Activated CD8-positive, alpha-beta memory T cell treated with anti-CD3 and anti-CD28 coated beads, Interleukin-2, amount 10 ng/mL, durations not matched to agents 7 days and 5 days (primary cell): ENCODE measurements at regions not wholly inside any gene's neighbourhood (a gene's known extent, or its start where the extent isn't known, plus 50 kb on each side); places are given as distances from the start of the nearest gene placed in this dataset.

ENCODE experiments used
- ATAC-seq: fragments of 150-1000 bp; cut with Tn5 transposase; one replicate; pipeline ENCODE4 v1.10.0; 2021; ENCODE audit warnings: moderate library complexity
- CTCF ChIA-PET: fragments of 350-600 bp; sonication (Branson Sonifier 250); formaldehyde crosslinking; loops from one replicate; lab custom pipeline; 2021; ENCODE audit warnings: antibody characterized with exemption; lab: Charles Lee
- DNase-seq: peaks from one replicate; pipeline ENCODE4 v3.0.0-alpha.2; 2020
- H3K27ac Mint-ChIP-seq: one replicate; pipeline ENCODE4 v1.8.0; 2021; ENCODE audit warnings: mild to moderate bottlenecking, mixed read lengths
- H3K27me3 Mint-ChIP-seq: one replicate; pipeline ENCODE4 v1.8.0; 2021; ENCODE audit warnings: mixed read lengths
- H3K36me3 Mint-ChIP-seq: one replicate; pipeline ENCODE4 v1.8.0; 2021; ENCODE audit warnings: mild to moderate bottlenecking, mixed read lengths
- H3K4me1 Mint-ChIP-seq: one replicate; pipeline ENCODE4 v1.8.0; 2021; ENCODE audit warnings: mixed read lengths
- H3K4me3 Mint-ChIP-seq: one replicate; pipeline ENCODE4 v1.8.0; 2021; ENCODE audit warnings: mild to moderate bottlenecking, moderate library complexity, mixed read lengths
- H3K9me3 Mint-ChIP-seq: one replicate; pipeline ENCODE4 v1.8.0; 2022; ENCODE audit warnings: low read depth, mixed read lengths

DNA sequence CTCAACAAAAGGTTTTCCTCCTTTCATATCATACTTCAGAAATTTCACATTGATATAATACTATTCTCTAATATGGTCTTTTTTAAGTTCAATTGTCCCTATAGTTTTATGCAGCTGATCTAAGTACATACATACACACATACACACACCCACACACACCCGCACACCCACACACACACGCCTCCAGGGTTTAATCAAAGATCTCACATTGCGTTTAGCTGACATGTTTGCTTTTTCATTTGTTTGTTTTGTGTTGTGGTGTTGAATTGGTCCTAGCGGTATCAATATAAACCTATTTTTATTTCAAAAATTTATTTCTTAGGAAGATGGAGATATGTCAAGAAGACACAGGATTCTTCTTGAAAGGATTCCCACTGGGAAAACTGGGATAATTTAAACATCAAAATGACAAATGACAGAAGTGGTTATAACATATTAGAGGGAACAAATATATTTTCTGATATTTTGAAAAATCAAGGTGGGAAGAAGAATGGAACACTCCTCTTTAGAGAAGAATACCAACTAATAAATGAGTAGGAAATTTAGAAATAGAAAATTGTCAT, 434.9 kb upstream of the SLC30A5 start:
- Mint-ChIP-seq H3K9me3 (no peaks in the 10 kb centered on the region), H3K36me3 (no peaks in the 10 kb centered on the region), H3K27ac (no peak overlapping the region), H3K27me3 (no peaks in the 10 kb centered on the region), H3K4me1 (no peaks in the 10 kb centered on the region), H3K4me3 (no peak overlapping the region)
- DNase-seq (no peak), ATAC-seq (no peak)
- CTCF ChIA-PET = no interaction called here

DNA sequence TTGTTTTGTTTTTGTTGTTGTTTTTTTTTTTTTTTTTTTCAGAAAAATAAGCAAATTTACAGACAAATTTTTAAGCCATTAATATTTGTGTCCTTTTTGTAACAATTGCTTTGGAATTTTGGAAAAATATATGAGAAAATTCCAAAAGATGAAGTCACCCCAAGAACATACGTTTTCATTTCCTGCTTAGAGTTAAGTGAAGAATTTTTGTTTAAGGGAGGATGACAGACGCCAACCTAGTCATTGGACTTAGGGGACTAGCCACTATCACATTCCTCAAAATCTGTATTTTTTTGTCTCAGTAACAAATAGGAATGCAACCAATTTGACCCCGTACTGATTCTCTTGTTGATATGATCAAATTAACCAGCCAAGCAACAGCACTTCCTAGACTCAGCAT, 433.9 kb upstream of the SLC30A5 start:
- H3K4me3 Mint-ChIP-seq = no peak overlapping the region

DNA sequence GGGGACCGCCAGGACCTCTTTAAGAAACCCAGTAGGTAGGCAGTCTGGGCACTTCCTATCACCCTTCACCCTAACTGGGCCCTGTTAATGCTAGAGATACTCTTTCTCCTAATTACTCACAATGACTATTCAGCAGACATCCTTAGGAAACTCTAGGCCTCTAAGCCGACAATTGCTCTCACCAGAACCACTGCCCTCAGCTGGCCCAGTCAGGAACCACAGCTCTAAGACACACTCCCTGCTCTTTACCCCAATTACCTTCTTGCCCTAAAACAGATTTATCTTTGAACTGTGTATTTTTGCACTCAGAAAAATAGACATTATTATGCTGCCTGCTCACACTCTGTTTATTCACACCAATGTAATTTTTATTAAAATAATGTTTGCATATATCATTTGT, 432.6 kb upstream of the SLC30A5 start:
- no peak overlapping the region for H3K27ac Mint-ChIP-seq
- no peaks in the 10 kb centered on the region for H3K9me3 Mint-ChIP-seq
- CTCF ChIA-PET = no interaction called here
- no peaks in the 10 kb centered on the region for H3K36me3 Mint-ChIP-seq
- no peaks in the 10 kb centered on the region for H3K27me3 Mint-ChIP-seq
- no peaks in the 10 kb centered on the region for H3K4me1 Mint-ChIP-seq
- no peak overlapping the region for H3K4me3 Mint-ChIP-seq
- no peak for ATAC-seq
- DNase-seq = no peak

More for the DNA sequence above, 433.9 kb upstream of the SLC30A5 start:
- no peaks in the 10 kb centered on the region for H3K27me3 Mint-ChIP-seq
- no peaks in the 10 kb centered on the region for H3K36me3 Mint-ChIP-seq
- DNase-seq (no peak), ATAC-seq (no peak)
- H3K27ac Mint-ChIP-seq = no peak overlapping the region
- H3K9me3 Mint-ChIP-seq = no peaks in the 10 kb centered on the region
- CTCF ChIA-PET = interaction anchor here (1.4 kb wide), 1 partner anchor 373 kb away, joined by 3 read pairs; no protein-coding TSS in a partner anchor
- H3K4me1 Mint-ChIP-seq = no peaks in the 10 kb centered on the region

DNA sequence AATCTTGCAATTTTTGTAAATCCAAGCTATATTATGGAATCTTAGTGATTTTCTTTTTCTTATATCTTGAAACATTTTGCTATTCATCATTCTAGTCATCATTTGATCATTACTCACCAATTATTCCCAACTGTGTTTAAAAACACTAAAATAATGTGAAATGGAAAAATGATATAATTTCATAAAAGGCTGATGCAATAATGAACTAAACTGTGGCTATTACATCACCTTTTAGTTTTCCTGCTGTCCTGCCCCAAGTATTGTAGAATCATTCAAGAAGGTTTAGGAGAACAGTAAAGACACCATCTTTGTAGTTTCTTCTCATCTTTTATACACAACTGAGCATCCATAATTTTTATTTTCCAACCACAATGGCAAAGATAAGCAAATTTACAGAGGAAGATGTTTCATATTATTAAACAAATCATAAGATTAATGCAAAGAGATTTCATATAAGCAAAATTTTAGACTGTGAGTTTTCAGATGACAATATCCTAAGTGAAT, 431.0 kb upstream of the SLC30A5 start:
- no peak overlapping the region for H3K27ac Mint-ChIP-seq
- CTCF ChIA-PET = no interaction called here
- ATAC-seq = no peak
- no peaks in the 10 kb centered on the region for H3K4me1 Mint-ChIP-seq
- no peak overlapping the region for H3K4me3 Mint-ChIP-seq
- H3K36me3 Mint-ChIP-seq = no peaks in the 10 kb centered on the region
- H3K9me3 Mint-ChIP-seq = no peaks in the 10 kb centered on the region
- H3K27me3 Mint-ChIP-seq = no peaks in the 10 kb centered on the region
- DNase-seq = no peak

DNA sequence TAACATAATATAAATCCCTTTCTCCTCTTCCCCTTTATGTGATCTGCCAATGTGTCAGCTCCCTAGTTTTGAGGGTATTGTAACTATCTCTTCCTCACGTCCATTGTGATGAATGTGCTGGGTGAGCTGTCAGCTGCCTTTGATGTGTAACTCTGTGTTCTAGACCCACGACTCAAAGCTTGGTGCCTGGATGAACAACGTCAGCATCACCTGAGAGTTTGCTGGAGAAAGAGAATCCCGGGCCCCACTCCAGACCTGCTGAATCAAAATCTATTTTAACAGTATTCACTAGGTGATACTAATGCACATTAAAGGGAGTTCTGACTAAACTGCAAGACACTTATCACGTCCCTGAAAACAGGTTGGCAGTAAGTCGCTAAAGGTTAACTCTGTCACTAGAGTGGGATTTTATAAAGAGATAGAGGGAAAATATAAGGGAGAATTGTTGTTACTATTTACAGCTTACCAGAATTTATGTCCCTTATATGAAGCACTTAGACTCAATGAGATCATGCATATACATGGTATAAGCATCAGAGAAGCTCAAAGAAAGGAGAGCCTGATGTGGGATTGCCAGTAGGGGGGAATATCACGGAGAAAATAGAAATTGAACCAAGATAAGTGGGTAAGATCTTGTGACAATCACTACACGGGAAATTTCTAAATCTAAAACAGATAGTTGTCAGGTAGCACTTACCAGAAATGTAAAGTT, 423.8 kb upstream of the SLC30A5 start:
- peaks cover 6% of the 10 kb centered on the region for H3K27me3 Mint-ChIP-seq
- DNase-seq = no peak
- no peaks in the 10 kb centered on the region for H3K9me3 Mint-ChIP-seq
- no peak overlapping the region for H3K27ac Mint-ChIP-seq
- H3K4me3 Mint-ChIP-seq = no peak overlapping the region
- peaks cover 1% of the 10 kb centered on the region for H3K4me1 Mint-ChIP-seq
- CTCF ChIA-PET = no interaction called here
- no peak for ATAC-seq
- H3K36me3 Mint-ChIP-seq = no peaks in the 10 kb centered on the region

DNA sequence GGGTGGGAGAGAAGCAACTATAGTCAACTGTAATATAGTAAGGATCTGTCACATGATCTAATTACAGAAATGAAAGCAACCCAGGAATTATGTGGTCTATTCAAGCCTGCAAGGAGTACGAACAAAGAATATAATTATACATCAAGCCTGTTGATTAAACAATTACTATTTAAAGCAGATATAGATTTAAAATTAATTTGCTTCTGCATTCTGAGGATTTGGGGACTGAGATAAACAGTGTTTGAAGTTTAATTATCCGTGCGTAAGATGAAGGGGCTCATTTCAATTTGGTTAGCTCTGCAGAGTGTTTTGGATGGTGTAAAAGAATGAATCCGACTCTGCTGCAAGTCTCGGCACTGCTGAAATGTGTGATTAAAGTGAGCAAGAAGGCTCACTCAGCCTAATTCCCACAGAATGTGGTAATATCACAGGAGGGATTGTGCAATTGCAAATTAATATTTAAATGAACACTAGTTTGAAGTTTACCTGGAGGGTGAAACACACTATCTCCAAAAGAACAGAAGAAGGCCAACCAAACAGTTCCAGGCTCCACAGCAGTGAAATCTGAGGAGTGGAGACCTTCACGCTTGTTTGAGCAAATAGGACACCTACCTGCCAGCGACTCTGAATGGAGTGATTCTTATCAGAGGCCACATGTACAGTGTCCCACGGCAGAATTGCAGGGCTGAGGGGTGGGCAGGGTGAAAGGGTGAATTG, 420.6 kb upstream of the SLC30A5 start:
- H3K4me3 Mint-ChIP-seq = no peak overlapping the region
- ATAC-seq = no peak
- no peaks in the 10 kb centered on the region for H3K36me3 Mint-ChIP-seq
- H3K27me3 Mint-ChIP-seq = peaks cover 6% of the 10 kb centered on the region
- H3K27ac Mint-ChIP-seq = no peak overlapping the region
- no peaks in the 10 kb centered on the region for H3K9me3 Mint-ChIP-seq
- CTCF ChIA-PET = interaction anchor here (0.6 kb wide), 1 partner anchor 139 kb away, joined by 4 read pairs; no protein-coding TSS in a partner anchor
- DNase-seq = no peak
- H3K4me1 Mint-ChIP-seq = peaks cover 1% of the 10 kb centered on the region

DNA sequence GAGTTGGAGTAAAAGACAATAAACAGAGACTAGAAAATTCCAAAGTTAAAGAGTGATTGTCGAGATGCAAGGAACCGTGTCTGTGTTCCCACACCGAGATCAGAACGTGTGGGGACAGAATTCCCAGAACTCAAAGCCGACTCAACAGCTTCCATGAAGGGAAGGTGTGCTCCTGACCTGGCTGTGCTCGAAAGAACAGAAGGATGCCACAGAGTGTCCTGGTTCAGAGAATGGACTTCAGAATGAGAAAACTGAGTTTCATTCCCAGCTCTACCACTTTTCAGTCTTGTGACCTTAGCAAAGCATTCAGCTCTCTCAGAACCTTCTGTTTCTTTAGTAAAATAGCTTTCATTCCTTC, 420.0 kb upstream of the SLC30A5 start:
- no peak for ATAC-seq
- H3K27me3 Mint-ChIP-seq = peaks cover 6% of the 10 kb centered on the region

DNA sequence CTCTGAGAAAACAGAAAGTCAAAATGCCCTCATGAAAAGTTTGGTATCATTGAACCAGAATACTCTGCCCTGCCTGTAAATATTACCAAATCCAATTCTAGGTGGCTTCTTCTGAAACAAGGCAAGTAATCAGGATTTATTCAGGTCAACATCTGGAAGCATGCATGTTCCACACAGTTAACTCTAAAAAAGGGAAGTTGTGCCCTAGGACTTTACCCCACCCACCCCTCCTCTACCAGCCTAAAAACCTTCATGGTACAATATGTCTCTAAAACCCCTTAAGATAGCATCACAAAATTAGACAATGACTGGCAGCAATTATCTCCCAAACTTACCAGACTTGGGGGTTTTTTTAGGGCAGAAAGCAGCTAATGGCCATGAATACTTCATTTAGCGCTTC, 414.8 kb upstream of the SLC30A5 start:
- no peak overlapping the region for H3K4me3 Mint-ChIP-seq
- H3K9me3 Mint-ChIP-seq = no peaks in the 10 kb centered on the region
- H3K4me1 Mint-ChIP-seq = no peaks in the 10 kb centered on the region
- no peak overlapping the region for H3K27ac Mint-ChIP-seq
- no peak for ATAC-seq
- no peaks in the 10 kb centered on the region for H3K27me3 Mint-ChIP-seq
- no peak for DNase-seq
- CTCF ChIA-PET = no interaction called here
- H3K36me3 Mint-ChIP-seq = no peaks in the 10 kb centered on the region

More for the DNA sequence above, 420.0 kb upstream of the SLC30A5 start:
- no peak for DNase-seq
- Mint-ChIP-seq H3K4me3 (no peak overlapping the region), H3K27ac (no peak overlapping the region), H3K4me1 (peaks cover under 1% of the 10 kb centered on the region), H3K36me3 (no peaks in the 10 kb centered on the region), H3K9me3 (no peaks in the 10 kb centered on the region)
- CTCF ChIA-PET = no interaction called here

DNA sequence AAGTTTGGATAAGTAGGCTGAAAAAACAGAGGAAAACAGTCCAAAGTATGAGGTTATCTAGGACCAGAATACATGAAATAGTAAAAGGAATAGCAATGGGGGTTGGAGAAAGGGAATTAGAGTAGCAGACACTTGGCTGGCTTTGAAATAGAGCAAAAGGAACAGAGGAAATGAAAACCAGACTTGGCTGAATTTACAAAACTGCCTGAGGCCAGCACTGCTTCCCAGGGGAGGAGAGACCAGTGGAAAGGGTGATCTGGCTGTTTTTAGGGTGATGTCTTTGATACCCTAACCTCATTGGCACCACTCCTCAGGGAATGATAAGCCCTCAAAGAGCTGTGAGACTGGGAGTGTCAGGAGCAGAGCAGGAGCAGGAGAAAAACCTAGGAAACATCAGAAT, 413.4 kb upstream of the SLC30A5 start:
- DNase-seq = no peak
- Mint-ChIP-seq H3K36me3 (no peaks in the 10 kb centered on the region), H3K27me3 (peaks cover 3% of the 10 kb centered on the region), H3K4me3 (no peak overlapping the region), H3K4me1 (no peaks in the 10 kb centered on the region), H3K9me3 (no peaks in the 10 kb centered on the region), H3K27ac (no peak overlapping the region)
- CTCF ChIA-PET = no interaction called here
- ATAC-seq = no peak

DNA sequence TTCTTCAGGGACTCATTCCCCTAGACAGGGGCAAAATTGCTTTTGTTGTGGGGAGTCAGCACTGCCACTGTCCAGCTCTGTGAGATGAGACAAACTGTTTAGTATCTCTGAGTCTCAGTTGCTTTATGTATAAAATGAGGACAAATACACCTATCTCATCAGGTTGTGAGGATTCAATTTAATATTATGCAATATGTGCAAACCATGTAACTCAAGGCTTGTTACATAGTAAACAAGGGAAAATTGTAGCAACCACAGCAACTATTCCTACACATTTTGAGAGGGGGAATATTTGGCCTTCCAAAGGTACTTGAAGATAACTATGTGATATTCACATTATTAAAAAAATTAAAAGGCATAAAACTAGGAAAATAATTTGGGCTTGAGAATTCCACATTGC, 411.9 kb upstream of the SLC30A5 start:
- DNase-seq (no peak), ATAC-seq (no peak)
- Mint-ChIP-seq H3K27ac (no peak overlapping the region), H3K4me3 (no peak overlapping the region), H3K36me3 (no peaks in the 10 kb centered on the region), H3K9me3 (no peaks in the 10 kb centered on the region), H3K4me1 (no peaks in the 10 kb centered on the region), H3K27me3 (peaks cover 3% of the 10 kb centered on the region)
- CTCF ChIA-PET = no interaction called here

DNA sequence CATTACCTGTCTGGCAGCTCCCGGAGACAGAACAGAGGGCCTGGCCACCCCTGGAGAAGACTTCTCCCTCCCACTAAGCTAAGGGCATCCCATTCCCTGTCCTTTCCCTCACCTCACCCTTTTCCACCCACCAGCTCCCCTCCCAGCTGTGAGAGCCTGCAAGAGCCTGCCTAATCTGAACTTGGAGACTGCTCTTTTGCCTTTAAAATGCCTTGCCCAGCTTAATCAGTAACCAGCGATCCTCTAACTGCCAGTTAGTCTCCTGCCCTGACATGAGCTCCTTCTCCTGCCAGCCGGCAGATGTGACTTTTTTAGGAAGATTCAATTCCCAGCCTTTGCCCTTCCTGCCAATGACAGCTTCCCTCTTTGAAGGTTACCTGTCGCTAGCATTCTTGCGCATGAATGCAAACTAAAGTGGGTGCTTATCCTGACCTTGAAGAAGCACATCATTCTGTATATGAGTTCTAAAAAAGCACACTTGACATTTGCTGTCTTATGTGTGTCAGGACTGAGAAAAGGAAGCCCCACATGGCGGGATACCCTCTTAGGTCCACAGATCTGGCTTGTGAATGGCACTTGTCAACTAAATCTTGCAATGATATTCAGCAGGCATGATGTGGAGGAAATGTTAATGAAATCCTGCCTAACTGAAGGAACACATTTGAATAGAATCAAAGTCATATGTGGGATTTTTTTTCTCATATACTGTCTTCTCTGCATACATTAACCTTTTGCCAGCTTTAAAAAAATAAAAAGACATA, 411.2 kb upstream of the SLC30A5 start:
- H3K4me1 Mint-ChIP-seq = no peaks in the 10 kb centered on the region
- DNase-seq (no peak), ATAC-seq (no peak)
- no peak overlapping the region for H3K27ac Mint-ChIP-seq
- peaks cover 3% of the 10 kb centered on the region for H3K27me3 Mint-ChIP-seq
- CTCF ChIA-PET = no interaction called here
- no peaks in the 10 kb centered on the region for H3K9me3 Mint-ChIP-seq
- no peaks in the 10 kb centered on the region for H3K36me3 Mint-ChIP-seq
- H3K4me3 Mint-ChIP-seq = no peak overlapping the region

DNA sequence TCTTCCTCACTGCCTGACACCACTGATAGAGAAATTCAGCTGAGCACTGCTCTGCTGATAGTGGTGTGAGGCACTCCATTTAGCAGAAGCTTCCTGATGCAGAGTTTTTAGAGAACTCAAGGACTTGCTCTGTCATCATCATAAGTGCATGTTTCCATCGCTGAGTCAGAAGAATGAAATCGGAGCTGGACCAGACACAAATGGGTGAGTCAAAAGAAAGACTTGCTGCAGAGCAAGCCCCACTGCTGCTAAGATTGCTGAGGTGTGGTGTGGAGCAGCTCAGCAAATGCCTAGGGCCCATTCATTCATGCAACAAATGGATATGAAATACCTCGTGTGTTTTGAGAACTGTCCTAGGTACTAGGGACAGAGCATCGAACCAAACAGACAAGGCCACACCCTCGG, 410.2 kb upstream of the SLC30A5 start:
- H3K27ac Mint-ChIP-seq = no peak overlapping the region
- no peaks in the 10 kb centered on the region for H3K4me1 Mint-ChIP-seq
- no peak for ATAC-seq
- no peaks in the 10 kb centered on the region for H3K36me3 Mint-ChIP-seq
- H3K27me3 Mint-ChIP-seq = peaks cover 3% of the 10 kb centered on the region
- CTCF ChIA-PET = no interaction called here
- H3K4me3 Mint-ChIP-seq = no peak overlapping the region
- DNase-seq = no peak
- H3K9me3 Mint-ChIP-seq = no peaks in the 10 kb centered on the region

DNA sequence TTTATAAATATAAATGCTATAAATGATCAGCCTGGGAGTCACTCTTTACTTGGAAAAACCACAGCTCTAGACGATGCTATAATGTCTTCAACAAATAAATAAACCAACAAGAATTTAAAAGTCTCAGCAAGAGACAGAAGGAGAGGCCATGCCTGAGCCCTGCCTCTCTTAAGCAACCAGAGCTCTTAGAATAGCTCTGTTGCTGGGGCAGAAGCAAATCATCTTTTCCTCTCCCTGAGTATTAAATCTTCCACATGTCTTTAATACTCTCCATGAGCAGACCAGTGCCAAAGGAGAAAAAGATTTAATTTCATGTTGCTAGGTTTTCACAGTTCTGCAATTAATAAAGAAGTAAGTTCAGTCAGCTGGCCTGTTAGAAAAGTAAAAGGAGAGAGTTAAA, 408.0 kb upstream of the SLC30A5 start:
- no peaks in the 10 kb centered on the region for H3K4me1 Mint-ChIP-seq
- H3K27me3 Mint-ChIP-seq = peaks cover 3% of the 10 kb centered on the region
- H3K4me3 Mint-ChIP-seq = no peak overlapping the region
- ATAC-seq (no peak), DNase-seq (no peak)
- H3K27ac Mint-ChIP-seq = no peak overlapping the region
- CTCF ChIA-PET = interaction anchor here (0.6 kb wide), 1 partner anchor 1168 kb away, joined by 4 read pairs; no protein-coding TSS in a partner anchor
- H3K36me3 Mint-ChIP-seq = no peaks in the 10 kb centered on the region
- no peaks in the 10 kb centered on the region for H3K9me3 Mint-ChIP-seq
